ENCODE measurements at regions not wholly inside any gene's neighbourhood (a gene's known extent, or its start where the extent isn't known, plus 50 kb on each side); places are given as distances from the start of the nearest gene placed in this dataset.

- Histone ChIP-seq H3K27me3 (replicated peaks in 1 of 4; ENCODE audit: control extremely low read depth in 1 of 4, control insufficient read depth in 3 of 4, insufficient read depth in 4 of 4, low read length in 3 of 4) (no peaks in the 10 kb centered on the region), H3K79me2 (ENCODE audit: control insufficient read depth, insufficient read depth, low read length) (no peaks in the 10 kb centered on the region), H3K36me3 (replicated peaks in 1 of 2; ENCODE audit: control extremely low read depth in 1 of 2, control insufficient read depth in 1 of 2, extremely low read depth in 1 of 2, insufficient read depth in 2 of 2, low read length in 1 of 2) (no peaks in the 10 kb centered on the region), H3K9me3 (ENCODE audit: control extremely low read depth in 1 of 3, control insufficient read depth in 2 of 3, insufficient read depth in 1 of 3, low read length in 2 of 3) (peaks cover 0 to 4% (median 0%) of the 10 kb centered on the region in 3 donors), H4K20me1 (ENCODE audit: control insufficient read depth, insufficient read depth, low read length, poor library complexity, severe bottlenecking) (no peaks in the 10 kb centered on the region), H3K4me2 (replicated peaks; ENCODE audit: low read depth, low read length, poor library complexity, severe bottlenecking) (no peak overlapping the region), H2AFZ (ENCODE audit: insufficient read depth, low read depth, low read length, poor library complexity, severe bottlenecking) (no peak overlapping the region), H3K9ac (ENCODE audit: low read length) (no peak overlapping the region), H3K4me3 (ENCODE audit: control extremely low read depth in 1 of 5, extremely low read depth in 1 of 5, insufficient read depth in 1 of 5, low read depth in 2 of 5, low read length in 4 of 5) (no peak overlapping the region), H3K4me1 (ENCODE audit: control insufficient read depth in 2 of 2, insufficient read depth in 2 of 2, low read length in 2 of 2) (no peaks in the 10 kb centered on the region), H3K27ac (ENCODE audit: low read length in 2 of 2) (no peak overlapping the region)
- ATAC-seq (ENCODE audit: low read depth) (no peak), DNase-seq (no peak)
- Mint-ChIP-seq H3K27ac (no peak overlapping the region), H3K27me3 (no peaks in the 10 kb centered on the region), H3K9me3 (ENCODE audit: insufficient read depth) (no peaks in the 10 kb centered on the region), H3K4me3 (no peak overlapping the region), H3K4me1 (no peaks in the 10 kb centered on the region)
- 83% methylated on average over 2 of the region's 3 CpGs for WGBS (ENCODE audit: insufficient coverage)
- POLR2A ChIA-PET, result no interaction called here
- TF ChIP-seq CTCF (IDR thresholded peaks at IDR 0.05), result no peak
- TF ChIP-seq EZH2 (IDR thresholded peaks at IDR 0.05; ENCODE audit: borderline replicate concordance, insufficient read depth, low read depth, low read length, poor library complexity, severe bottlenecking), result no peak
- CTCF ChIA-PET, result interaction anchor here (1.0 kb wide), 1 partner anchor 1175 kb away, joined by 4 read pairs; no protein-coding TSS in a partner anchor
- intact Hi-C loops (cut with micrococcal nuclease), result no loop called here
These were observed 453.7 kb downstream of the STK39 start for GRCh38 chr2:167793725-167794124.

GRCh38 chr2:167792126-167792525 is 455.3 kb downstream of the STK39 start:
- intact Hi-C loops (cut with micrococcal nuclease), result no loop called here

More at GRCh38 chr2:167792126-167792525, 455.3 kb downstream of the STK39 start:
- CTCF ChIA-PET, result interaction anchor here (0.6 kb wide), 1 partner anchor 548 kb away, joined by 3 read pairs; no protein-coding TSS in a partner anchor
- H3K27me3 ChIP-seq (replicated peaks in 1 of 4; ENCODE audit: control extremely low read depth in 1 of 4, control insufficient read depth in 3 of 4, insufficient read depth in 4 of 4, low read length in 3 of 4), result no peaks in the 10 kb centered on the region
- Mint-ChIP-seq H3K9me3 (ENCODE audit: insufficient read depth) (no peaks in the 10 kb centered on the region), H3K4me3 (no peak overlapping the region), H3K27me3 (no peaks in the 10 kb centered on the region), H3K4me1 (no peaks in the 10 kb centered on the region), H3K27ac (no peak overlapping the region)
- POLR2A ChIA-PET, result no interaction called here
- no peak overlapping the region for H3K4me3 ChIP-seq (ENCODE audit: control extremely low read depth in 1 of 5, extremely low read depth in 1 of 5, insufficient read depth in 1 of 5, low read depth in 2 of 5, low read length in 4 of 5)
- no peaks in the 10 kb centered on the region for H3K79me2 ChIP-seq (ENCODE audit: control insufficient read depth, insufficient read depth, low read length)
- no peak overlapping the region for H3K27ac ChIP-seq (ENCODE audit: low read length in 2 of 2)
- no CpG with 5 or more reads among the region's 1 CpG for WGBS (ENCODE audit: insufficient coverage)
- H2AFZ ChIP-seq (ENCODE audit: insufficient read depth, low read depth, low read length, poor library complexity, severe bottlenecking), result no peak overlapping the region
- H3K4me1 ChIP-seq (ENCODE audit: control insufficient read depth in 2 of 2, insufficient read depth in 2 of 2, low read length in 2 of 2), result no peaks in the 10 kb centered on the region
- ATAC-seq (ENCODE audit: low read depth) (no peak), DNase-seq (no peak)
- no peaks in the 10 kb centered on the region for H3K36me3 ChIP-seq (replicated peaks in 1 of 2; ENCODE audit: control extremely low read depth in 1 of 2, control insufficient read depth in 1 of 2, extremely low read depth in 1 of 2, insufficient read depth in 2 of 2, low read length in 1 of 2)
- H4K20me1 ChIP-seq (ENCODE audit: control insufficient read depth, insufficient read depth, low read length, poor library complexity, severe bottlenecking), result no peaks in the 10 kb centered on the region
- H3K9me3 ChIP-seq (ENCODE audit: control extremely low read depth in 1 of 3, control insufficient read depth in 2 of 3, insufficient read depth in 1 of 3, low read length in 2 of 3), result peaks cover 0 to 4% (median 0%) of the 10 kb centered on the region in 3 donors
- no peak overlapping the region for H3K9ac ChIP-seq (ENCODE audit: low read length)
- H3K4me2 ChIP-seq (replicated peaks; ENCODE audit: low read depth, low read length, poor library complexity, severe bottlenecking), result no peak overlapping the region
- TF ChIP-seq EZH2 (IDR thresholded peaks at IDR 0.05; ENCODE audit: borderline replicate concordance, insufficient read depth, low read depth, low read length, poor library complexity, severe bottlenecking), result no peak
- TF ChIP-seq CTCF (IDR thresholded peaks at IDR 0.05), result no peak
